ENCODE measurements at regions not wholly inside any gene's neighbourhood (a gene's known extent, or its start where the extent isn't known, plus 50 kb on each side); places are given as distances from the start of the nearest gene placed in this dataset.

DNA sequence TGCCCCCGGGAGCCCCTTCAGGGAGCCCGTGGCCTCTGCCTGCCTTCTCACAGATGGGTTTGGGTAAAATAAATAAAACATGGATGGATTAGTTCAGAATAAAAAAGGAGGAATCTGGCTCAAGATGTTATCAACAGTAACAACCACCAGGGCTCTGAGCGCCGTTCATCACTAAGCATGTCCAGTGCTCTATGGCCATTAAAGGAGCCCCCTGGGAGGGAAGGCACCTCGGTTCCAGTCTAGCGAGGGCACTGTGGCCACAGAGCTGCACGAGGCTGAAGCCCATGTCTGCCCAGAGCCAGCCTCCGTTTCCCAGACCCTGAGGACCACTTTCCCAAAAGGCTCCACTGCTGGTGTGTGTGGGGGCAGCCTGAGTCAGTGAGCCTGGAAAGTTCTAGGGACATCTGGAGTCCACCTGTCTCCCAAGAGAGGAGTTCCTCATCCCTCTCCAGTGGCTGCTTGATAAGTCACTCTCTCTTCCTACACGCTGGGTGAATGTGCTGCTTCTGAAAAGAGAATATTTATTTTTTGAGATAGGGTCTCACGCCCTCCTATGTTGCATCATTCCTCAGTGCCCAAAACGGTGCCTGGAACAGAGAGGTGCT, 614.6 kb downstream of the TBC1D22A start:
- 55 to 74% (median 60%) methylated on average over 11 of the region's 11 CpGs for WGBS, 3 donors

DNA sequence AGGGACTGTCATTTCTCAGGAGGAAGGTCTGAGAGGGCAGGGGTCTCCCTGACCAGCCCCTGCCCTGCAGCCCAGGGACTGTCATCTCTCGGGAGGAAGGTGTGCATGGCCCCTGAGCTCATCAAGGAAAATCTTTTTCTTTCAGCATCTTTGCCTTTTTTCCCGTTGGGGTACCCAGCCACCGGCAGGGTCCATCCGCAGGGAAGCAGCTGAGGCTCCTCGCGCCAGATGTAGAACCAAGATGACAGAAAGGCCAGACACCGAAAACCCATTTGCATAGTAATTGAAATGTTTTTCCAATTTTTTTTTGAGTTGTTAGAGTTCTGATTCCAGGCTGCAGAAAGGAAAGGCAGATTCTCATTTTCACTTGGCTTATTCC, 613.9 kb downstream of the TBC1D22A start:
- H3K27ac ChIP-seq (ENCODE audit: low read depth, low read length) = no peak overlapping the region
- 77 to 88% (median 78%) methylated on average over 7 of the region's 7 CpGs for WGBS, 3 donors

More for the DNA sequence above, 614.6 kb downstream of the TBC1D22A start:
- no peak overlapping the region for H3K27ac ChIP-seq (ENCODE audit: low read depth, low read length)

DNA sequence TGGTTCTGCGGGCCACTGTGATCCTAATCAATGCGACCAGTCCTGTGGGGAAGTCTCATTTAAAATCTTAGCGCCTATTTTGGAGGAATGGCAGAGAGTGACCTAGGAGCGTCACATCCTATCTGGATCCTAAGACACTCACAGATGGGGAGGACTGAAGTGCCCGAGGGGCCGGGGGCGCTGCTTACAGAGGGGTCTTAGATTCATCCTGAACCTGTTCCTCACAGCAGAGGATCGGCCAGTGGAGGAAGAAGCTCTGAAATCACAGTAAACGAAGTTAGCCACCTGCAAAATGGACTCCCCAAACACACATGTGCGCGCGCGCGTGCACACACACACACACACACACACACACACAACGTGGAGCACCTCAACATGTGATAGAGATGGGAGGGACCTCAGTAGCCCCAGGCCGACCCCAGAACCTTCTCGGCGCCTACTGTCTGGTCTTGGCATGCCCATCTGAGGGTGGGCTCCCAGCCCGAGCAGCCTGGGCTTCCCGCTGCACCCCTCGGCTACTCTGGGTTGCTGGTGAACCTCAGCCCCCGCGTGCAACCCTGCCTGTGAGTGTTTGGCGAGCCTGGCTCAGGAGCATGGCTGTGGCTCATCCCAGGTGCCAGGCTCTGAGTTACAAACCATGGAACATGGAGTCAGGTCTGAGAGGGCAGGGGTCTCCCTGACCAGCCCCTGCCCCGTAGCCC, 613.3 kb downstream of the TBC1D22A start:
- 71 to 87% (median 79%) methylated on average over 21 to 25 of the region's 25 CpGs for WGBS, 3 donors
- H3K27ac ChIP-seq (ENCODE audit: low read depth, low read length) = no peak overlapping the region

DNA sequence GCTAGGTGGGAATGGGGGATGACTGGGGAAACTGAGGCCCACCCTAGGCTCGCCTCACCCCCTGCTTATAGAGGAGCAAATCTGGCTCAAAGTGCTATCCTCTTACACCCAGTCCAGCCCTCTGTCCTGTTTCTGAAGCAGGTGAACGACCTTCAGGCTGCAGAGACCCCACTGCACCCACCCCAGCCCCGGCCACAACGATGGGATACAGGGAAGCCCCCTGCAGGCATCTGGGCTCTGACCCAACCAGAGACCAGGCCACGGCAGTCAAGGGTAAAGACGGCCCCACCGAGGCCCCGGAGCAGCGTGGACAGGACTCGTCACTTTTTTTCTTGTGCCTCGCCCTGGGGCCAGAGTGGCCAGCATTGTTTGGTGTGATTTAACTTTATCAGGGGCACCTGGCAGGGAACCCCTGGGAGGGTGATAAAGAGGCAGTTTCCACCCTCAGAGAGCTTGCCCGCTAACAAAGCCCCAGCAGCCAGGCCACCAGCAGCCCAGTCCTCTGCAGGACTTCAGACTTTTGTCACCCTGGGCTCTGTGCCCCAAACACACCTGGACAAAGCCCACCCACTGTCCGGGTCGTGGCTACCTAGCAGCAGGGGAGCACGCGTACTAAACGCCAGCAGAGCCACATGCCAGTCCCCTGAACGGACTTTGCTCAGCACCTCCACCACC, 612.6 kb downstream of the TBC1D22A start:
- 74 to 86% (median 85%) methylated on average over 18 of the region's 18 CpGs for WGBS, 3 donors
- H3K27ac ChIP-seq (ENCODE audit: low read depth, low read length) = no peak overlapping the region

DNA sequence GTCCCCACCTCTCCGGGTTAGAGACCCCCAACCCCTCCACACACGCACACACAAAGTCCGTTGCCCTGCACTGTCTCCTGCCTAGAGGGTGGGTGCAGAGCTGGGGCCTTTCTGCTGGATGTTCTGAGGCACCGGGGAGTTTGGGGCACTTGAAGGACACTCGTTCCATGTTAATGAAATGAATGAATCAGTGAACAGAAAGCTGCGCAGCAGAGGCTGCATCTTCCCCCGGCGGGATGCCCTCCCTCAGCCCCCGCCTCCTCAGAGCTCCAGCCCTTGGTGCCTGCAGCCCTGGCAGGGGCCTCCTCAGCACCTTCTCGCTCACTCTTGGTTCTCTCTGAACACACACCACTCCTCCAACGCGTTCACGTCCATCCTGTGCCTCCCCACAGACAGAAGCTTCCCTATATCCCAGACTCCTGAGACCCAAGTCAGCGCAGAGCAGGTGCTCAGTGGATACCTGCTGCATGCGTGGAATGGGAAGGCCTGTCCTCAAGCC, 611.9 kb downstream of the TBC1D22A start:
- H3K27ac ChIP-seq (ENCODE audit: low read depth, low read length) = no peak overlapping the region
- 76 to 87% (median 83%) methylated on average over 15 of the region's 15 CpGs for WGBS, 3 donors

DNA sequence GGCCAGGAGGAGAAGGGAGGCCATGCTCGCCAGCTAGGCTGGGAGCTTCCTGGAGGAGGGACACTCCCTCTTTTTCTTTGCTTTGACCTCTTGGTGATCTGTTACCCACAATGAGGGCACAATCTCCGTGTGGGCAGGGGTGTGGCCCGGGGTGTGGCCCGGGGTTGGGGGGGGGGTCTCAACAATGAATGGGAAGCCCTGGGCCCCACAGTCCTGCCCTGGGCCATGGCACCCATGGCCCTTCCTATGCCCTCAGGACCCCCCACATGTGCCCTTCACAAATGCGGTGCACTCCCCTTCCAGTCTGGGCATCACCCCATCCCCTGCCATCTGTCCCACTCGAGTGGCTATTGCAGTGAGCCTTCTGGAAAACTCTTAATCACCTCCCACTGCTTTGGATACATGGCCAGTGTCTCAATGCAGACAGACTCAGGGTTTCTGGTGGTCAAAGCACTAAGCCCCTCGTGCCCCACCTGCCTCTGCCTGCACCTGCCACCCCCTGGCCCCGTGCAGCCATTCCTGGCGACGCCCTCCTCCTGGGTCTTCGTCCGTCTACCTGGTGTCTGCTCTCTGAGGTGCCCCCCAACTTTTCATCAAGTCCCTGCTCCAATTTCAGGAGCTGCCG, 611.3 kb downstream of the TBC1D22A start:
- H3K27ac ChIP-seq (ENCODE audit: low read depth, low read length) = no peak overlapping the region
- 72 to 80% (median 78%) methylated on average over 13 of the region's 13 CpGs for WGBS, 3 donors

DNA sequence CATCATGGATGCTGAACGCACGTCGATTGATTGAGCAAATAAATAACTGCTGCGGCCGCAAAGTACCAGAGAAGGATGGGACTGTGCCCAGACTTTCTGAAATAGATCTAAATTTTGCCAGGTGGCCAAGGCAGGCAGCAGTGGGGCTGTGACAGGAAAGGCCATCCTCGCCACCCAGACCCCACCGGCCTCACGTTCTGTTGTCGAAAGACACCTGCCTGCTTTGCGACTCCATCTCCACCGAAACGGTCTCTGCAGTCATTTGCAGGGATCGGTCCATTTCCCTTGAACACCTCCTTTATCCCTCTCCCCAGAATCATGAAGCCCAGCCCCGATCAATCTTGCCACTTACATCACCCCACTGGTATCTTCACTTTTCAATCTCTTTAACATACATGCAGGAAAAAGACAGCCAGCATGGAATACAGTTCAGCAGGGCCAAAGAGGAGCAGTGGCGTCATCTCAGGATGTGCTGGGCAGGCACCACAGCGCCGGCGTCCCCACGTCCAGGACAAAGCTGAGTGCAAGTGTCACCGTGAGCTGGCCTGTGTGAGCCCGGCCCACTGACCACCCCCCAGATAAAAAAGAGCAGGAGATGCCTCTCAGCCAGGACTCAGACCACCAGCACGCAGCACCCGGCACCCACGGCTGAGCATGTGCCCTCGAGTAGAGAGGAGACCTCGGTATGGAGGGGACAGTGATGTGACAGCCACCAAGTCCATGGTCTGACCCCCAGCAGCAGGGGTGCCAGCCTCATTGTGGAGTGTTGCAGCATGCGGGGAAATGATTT, 610.3 kb downstream of the TBC1D22A start:
- H3K27ac ChIP-seq (ENCODE audit: low read depth, low read length) = no peak overlapping the region
- WGBS, 3 donors = 83 to 89% (median 88%) methylated on average over 27 of the region's 27 CpGs

DNA sequence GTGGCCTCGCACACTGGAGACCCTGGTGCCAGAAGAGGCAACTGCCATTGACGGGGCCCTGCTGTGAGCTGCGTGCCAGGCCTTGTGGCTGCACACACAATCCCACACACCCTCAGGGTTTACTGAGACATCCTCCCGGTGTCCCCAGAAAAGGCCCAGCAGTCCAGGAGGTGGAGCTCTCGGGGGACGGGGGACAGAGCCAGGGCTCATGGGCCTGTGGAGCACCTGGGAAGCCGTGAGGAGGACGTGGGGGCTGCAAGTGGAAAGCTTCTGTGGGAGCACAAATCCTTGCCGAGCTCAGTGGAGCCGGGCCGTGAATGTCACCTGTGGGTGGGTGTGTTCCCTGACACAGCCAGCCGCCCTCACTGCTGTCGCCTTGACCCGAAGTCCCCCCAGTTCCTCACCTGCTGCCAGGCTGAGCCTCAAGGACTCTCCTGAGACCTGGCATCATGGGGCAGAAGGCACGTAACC, 609.7 kb downstream of the TBC1D22A start:
- H3K27ac ChIP-seq (ENCODE audit: low read depth, low read length) = no peak overlapping the region
- WGBS, 3 donors = 70 to 85% (median 83%) methylated on average over 15 of the region's 15 CpGs

DNA sequence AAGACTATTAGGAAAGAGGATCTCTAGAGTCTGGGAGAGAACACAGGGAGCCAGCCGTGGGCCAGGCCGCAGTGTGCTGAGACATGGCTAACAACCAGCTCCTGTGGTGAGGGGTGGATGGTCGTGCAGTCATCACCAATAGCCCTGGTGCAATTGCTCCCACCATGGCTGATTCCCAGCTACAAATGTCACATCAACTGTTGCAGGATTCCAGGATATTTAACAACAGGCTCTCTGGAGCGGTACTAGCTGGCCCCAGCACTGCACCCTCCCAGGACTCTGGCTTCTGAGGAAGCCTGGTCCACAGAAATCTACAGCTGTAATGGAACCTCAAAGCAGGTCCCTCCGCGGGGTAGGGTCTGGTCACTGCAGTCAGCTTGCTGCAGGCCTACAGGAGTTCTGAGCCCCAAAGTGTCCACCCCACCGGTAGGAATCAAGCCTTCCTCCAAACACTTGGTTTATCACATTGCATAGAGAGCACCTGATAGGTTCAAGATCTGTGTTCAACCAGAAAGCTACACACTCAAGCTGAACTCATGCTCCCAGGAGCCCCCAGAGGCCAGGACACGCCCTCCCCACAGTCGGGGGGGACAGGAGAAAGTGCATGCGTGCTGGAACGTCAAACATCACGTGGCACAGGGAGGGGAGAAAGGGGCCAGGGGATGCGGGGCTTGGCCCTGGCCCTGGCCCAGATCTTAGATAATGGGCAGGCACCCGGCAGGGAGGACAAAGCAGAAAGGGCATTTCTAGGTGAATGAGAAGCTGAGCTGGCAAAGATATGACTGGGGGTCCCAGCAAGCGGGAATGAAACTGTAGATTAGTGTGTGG, 609.0 kb downstream of the TBC1D22A start:
- H3K27ac ChIP-seq (ENCODE audit: low read depth, low read length) = no peak overlapping the region
- 67 to 78% (median 68%) methylated on average over 15 of the region's 15 CpGs for WGBS, 3 donors

DNA sequence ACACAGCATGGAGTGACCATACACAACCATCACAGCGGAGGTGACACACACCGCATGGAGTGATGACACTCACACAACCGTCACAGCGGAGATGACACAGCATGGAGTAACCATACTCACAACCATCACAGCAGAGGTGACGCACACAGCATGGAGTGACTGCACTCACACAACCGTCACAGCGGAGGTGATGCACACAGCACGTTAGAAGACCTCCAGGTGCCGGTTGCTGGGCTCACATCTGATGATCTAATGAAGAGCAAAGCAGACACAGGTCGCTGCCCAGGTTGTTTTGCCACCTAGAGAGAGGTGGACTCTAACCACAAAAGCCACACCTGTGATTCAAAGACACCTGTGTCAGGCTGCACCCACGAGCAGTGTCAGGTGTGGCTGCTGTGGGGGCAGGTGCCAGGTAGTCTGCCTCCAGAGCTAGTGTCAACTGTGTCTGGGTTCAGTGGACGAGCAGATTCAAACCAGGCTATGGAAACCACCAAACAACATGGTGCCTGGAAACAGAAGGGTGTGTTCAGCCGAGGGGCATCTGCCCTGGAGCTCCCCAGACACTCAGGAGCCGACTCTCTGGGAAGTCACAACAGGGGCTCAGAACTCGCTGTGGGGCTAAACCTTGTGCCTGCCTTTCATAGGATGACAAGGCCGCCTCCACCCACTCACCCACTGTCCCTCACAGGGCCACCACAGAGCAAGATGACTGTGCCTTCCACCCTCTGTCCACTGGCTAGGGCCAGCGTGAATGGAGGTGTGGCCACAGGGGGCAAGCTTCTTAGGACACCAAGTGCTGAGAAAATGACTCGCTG, 608.2 kb downstream of the TBC1D22A start:
- 74 to 81% (median 80%) methylated on average over 18 of the region's 18 CpGs for WGBS, 3 donors

DNA sequence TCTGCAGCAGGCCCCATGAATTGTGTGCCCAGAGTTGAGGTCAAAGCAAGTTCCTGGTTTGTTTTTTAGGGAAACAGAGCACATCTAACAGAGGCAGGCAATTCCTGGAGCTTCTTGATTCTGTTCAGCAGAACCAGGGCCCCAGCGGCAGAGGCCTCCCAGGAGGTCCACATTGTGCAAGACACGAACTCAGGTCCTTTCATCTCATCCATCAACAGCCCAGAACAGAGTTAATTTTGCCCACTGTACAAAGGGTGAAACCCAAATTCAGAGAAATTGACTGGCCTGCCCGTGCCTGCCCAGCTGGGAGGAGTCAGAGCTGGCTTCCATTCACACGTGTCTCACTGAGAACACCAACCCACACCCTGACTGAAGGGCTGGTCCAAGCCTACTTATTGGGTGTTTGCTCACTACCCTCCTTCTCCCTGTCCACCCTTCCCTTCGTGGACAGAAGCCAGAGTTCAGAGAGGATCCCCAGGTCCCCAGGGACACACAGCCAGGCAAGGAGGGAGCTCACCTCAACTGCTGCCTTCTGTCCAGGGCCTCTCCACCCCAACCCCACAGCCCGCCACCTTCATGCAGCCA, 607.1 kb downstream of the TBC1D22A start:
- no peak overlapping the region for H3K27ac ChIP-seq (ENCODE audit: low read depth, low read length)
- 52 to 63% (median 62%) methylated on average over 6 of the region's 6 CpGs for WGBS, 3 donors

More for the DNA sequence above, 608.2 kb downstream of the TBC1D22A start:
- no peak overlapping the region for H3K27ac ChIP-seq (ENCODE audit: low read depth, low read length)

DNA sequence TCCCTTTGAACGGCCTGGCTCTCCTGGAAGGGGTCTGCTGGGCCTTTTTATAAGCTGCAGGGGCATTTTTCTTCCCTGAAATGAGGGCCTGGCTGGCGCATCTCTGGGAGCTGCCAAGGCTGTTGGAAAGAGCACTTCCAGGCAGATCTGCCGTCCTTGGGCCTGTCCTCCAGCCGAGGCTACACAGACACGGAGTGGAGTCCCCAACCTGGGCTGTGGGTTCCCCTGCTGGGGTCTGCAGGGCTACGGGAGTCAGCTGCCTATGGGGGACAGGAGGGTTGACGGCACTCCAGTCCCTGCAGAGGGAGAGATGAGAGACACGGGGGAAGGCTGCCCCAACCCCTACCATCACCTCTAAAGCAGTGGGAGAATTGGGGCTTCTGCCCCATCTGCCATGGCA, 606.6 kb downstream of the TBC1D22A start:
- WGBS, 3 donors = 66 to 81% (median 76%) methylated on average over 8 of the region's 8 CpGs
- no peak overlapping the region for H3K27ac ChIP-seq (ENCODE audit: low read depth, low read length)

DNA sequence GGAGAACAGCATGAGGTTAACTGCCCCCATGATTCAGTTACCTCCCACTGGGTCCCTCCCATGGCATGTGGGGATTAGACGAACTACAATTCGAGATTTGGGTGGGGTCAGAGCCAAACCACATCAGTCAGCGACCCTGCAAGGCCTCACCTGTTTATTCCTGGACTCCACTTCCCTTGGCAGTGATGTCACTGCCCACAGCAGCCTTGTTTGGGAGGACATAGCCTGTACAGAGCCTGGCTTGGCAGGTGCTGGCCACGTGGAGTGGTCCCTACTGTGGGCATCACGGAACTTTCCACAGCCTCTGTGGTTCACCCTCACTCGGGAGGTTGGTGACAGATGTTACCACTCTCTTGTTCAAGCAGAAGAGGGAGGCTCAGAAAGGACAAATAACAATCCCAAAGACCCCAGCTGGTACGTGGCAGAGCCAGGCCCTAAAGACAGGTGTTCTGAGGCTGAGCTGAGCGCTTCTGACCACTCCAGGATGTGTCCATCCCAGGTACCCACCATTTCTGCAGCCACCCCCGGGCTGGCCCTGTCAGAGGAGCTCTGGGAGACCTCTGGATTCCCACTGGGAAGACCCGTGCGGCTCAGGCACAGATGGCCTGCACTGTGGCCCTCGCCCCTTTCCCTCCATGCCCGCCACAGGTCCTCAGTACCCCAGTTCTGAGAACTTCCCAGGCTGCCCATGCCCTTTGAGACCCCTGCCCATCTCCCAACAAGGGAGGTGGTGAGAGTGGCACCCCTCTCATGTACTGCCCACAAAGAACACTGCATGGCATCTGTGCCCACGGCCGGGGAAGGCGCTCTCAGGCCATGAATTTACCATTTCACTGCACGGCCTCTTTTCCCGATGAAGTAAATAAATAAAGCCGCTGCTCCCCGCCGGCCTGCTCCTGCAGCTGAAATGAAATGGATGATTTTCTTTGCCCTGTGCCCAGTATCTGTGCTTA, 605.8 kb downstream of the TBC1D22A start:
- WGBS, 3 donors = 70 to 84% (median 80%) methylated on average over 21 of the region's 21 CpGs
- no peak overlapping the region for H3K27ac ChIP-seq (ENCODE audit: low read depth, low read length)

DNA sequence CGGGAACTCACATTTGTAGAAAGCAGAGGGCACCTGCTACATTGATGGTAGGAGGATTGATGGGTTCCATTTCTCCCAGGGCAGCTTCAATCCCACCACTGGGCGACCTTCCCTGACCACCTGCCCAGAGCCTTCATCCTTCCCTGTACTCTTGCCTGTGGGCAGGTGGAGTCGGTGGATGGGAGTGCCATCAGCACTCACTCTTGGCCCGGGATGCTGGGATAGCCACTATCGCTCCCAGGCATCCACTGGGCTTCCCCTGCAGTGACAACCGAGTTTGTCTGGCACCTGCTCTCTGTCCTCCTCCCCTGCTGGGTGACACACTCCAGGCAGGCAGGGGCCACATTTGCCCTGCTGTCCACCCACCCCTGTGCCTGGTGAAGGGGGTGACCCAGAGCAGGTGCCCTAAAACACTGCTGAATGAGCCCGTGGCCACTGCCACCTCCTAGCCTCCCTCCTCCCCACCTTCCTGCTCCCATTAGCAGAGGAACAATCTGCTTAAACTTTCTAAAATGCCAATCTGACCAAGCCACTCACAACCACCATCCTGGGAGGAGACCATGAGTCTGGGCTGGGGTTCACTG, 604.7 kb downstream of the TBC1D22A start:
- WGBS, 3 donors = 56 to 75% (median 67%) methylated on average over 7 of the region's 7 CpGs
- no peak overlapping the region for H3K27ac ChIP-seq (ENCODE audit: low read depth, low read length)
